MCF 10A (cell line): ENCODE measurements at regions not wholly inside any gene's neighbourhood (a gene's known extent, or its start where the extent isn't known, plus 50 kb on each side); places are given as distances from the start of the nearest gene placed in this dataset.

Source experiments
- BruUV-seq: library from RNA; stranded (reverse); fragments of 400-500 nt; replicated peaks from 2 replicates; lab custom pipeline; 2021; lab: Mats Ljungman, UMichigan
- CTCF ChIA-PET: fragments of 300-600 bp; sonication (Branson Sonifier 250); formaldehyde crosslinking; extraction: SDS; loops from one replicate; lab custom pipeline; 2021; ENCODE audit warnings: antibody characterized with exemption, inconsistent platforms; lab: Yijun Ruan, JAX
- POLR2A ChIA-PET: fragments of 300-600, 350-650 bp; sonication (Branson Sonifier 250); formaldehyde crosslinking; extraction: SDS; loops from one replicate; lab custom pipeline; 2020; ENCODE audit warnings: antibody characterized with exemption, inconsistent platforms; lab: Yijun Ruan, JAX
- DNase-seq: peaks from one replicate; pipeline ENCODE4 v3.0.0-alpha.2; 2018; ENCODE audit not compliant: unreplicated experiment
- H3K27ac Mint-ChIP-seq: one replicate; pipeline ENCODE4 v1.8.0; 2022; ENCODE audit warnings: mild to moderate bottlenecking, low read depth, mixed read lengths; ENCODE audit not compliant: unreplicated experiment
- H3K27me3 Mint-ChIP-seq: one replicate; pipeline ENCODE4 v1.8.0; 2022; ENCODE audit warnings: mixed read lengths; ENCODE audit not compliant: insufficient read depth, unreplicated experiment
- H3K36me3 Mint-ChIP-seq: one replicate; pipeline ENCODE4 v1.8.0; 2022; ENCODE audit warnings: mild to moderate bottlenecking, moderate library complexity, mixed read lengths; ENCODE audit not compliant: insufficient read depth, unreplicated experiment
- H3K4me1 Mint-ChIP-seq: one replicate; pipeline ENCODE4 v1.8.0; 2022; ENCODE audit warnings: mixed read lengths; ENCODE audit not compliant: insufficient read depth, unreplicated experiment
- H3K4me3 Mint-ChIP-seq: one replicate; pipeline ENCODE4 v1.8.0; 2022; ENCODE audit warnings: mild to moderate bottlenecking, moderate library complexity, mixed read lengths; ENCODE audit not compliant: unreplicated experiment
- H3K9me3 Mint-ChIP-seq: one replicate; pipeline ENCODE4 v1.8.0; 2022; ENCODE audit warnings: mixed read lengths; ENCODE audit not compliant: unreplicated experiment
- intact Hi-C: fragments of 100-400 bp; cut with micrococcal nuclease; formaldehyde crosslinking; loops from 2 replicates; pipeline ENCODE4 v1.14.1; 2022
- TF ChIP-seq, protein P1 (sequence below): fragments of 200-600 bp; IDR thresholded peaks from one replicate; pipeline ENCODE4 v1.8.0; 2022; ENCODE audit warnings: antibody characterized with exemption, mild to moderate bottlenecking; ENCODE audit not compliant: unreplicated experiment

DNA sequence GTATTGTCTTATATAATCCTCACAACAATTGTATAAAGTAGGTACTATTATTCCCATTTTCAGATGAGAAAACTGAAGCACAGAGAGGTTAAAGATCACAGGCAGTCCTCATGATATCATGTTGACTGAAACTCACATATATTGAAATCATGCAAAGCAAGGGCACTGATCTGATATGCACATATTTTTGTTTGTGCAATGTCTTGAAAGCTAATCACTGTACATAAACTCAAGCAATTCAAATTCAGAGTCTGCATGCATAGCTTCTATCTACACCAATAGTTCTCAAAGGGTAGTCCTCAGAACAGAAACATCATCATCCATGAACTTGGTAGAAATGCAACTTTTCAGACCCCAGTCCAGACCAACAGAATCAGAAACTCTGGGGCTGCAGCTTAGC is 119.2 kb upstream of the STT3B start:
- TF ChIP-seq, protein P1, sequence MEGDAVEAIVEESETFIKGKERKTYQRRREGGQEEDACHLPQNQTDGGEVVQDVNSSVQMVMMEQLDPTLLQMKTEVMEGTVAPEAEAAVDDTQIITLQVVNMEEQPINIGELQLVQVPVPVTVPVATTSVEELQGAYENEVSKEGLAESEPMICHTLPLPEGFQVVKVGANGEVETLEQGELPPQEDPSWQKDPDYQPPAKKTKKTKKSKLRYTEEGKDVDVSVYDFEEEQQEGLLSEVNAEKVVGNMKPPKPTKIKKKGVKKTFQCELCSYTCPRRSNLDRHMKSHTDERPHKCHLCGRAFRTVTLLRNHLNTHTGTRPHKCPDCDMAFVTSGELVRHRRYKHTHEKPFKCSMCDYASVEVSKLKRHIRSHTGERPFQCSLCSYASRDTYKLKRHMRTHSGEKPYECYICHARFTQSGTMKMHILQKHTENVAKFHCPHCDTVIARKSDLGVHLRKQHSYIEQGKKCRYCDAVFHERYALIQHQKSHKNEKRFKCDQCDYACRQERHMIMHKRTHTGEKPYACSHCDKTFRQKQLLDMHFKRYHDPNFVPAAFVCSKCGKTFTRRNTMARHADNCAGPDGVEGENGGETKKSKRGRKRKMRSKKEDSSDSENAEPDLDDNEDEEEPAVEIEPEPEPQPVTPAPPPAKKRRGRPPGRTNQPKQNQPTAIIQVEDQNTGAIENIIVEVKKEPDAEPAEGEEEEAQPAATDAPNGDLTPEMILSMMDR: no peak
- Mint-ChIP-seq H3K4me1 (no peaks in the 10 kb centered on the region), H3K27ac (no peak overlapping the region), H3K9me3 (no peaks in the 10 kb centered on the region), H3K4me3 (no peak overlapping the region), H3K27me3 (no peaks in the 10 kb centered on the region), H3K36me3 (no peaks in the 10 kb centered on the region)
- CTCF ChIA-PET: no interaction called here
- POLR2A ChIA-PET: interaction anchor here (1.7 kb wide), 1 partner anchor 9 kb away, joined by 4 read pairs; no protein-coding TSS in a partner anchor
- DNase-seq: no peak
- intact Hi-C loops: no loop called here
- no TSS peak for BruUV-seq

DNA sequence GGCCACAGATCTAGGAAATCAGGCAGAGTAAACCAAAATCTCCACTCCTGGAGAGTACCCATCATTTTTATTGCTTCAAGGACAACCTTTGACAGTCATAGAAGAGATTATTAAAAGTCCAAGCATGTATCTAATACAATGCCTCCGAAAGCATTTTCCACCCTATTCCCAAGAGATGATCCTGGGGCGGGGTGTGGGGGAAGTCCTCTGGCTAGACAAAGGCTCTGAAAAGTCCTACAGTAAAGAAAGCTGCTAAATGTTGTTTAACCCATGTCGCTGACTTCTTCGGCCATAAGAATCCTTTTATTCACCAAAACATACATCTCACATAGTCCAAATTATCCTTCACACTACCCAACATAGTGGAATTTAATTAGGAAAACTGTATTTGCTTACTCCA is 115.7 kb upstream of the STT3B start:
- intact Hi-C loops: no loop called here
- no peaks in the 10 kb centered on the region for H3K36me3 Mint-ChIP-seq

DNA sequence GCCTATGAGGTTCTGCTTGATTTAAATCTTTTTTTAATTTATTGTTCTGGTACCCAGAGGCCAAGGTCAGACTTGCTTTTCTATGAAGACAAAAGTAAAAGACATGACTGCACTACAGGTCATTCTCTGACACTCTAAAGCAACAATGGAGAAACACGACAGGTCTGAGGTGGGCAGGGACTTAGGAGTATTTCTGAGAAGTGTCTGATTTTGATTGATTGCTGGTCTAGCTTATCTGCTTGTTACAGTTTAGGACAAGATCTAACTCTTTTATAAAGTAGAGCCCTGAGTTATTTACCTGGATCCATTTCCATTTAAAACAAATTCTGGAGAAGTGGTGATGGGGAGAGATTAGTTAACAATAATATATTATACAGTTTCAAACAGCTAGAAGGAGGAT is 115.2 kb upstream of the STT3B start:
- intact Hi-C loops: no loop called here
- ChIA-PET CTCF (no interaction called here), POLR2A (no interaction called here)
- H3K36me3 Mint-ChIP-seq: no peaks in the 10 kb centered on the region
- no peak overlapping the region for H3K27ac Mint-ChIP-seq
- no peaks in the 10 kb centered on the region for H3K27me3 Mint-ChIP-seq
- H3K4me1 Mint-ChIP-seq: no peaks in the 10 kb centered on the region
- no peak for DNase-seq
- no peaks in the 10 kb centered on the region for H3K9me3 Mint-ChIP-seq
- H3K4me3 Mint-ChIP-seq: no peak overlapping the region
- TF ChIP-seq, protein P1: no peak
- BruUV-seq: no TSS peak

More for the DNA sequence above, 115.7 kb upstream of the STT3B start:
- no TSS peak for BruUV-seq
- Mint-ChIP-seq H3K27ac (no peak overlapping the region), H3K4me1 (no peaks in the 10 kb centered on the region), H3K4me3 (no peak overlapping the region), H3K9me3 (no peaks in the 10 kb centered on the region), H3K27me3 (no peaks in the 10 kb centered on the region)
- DNase-seq: no peak
- CTCF ChIA-PET: no interaction called here
- POLR2A ChIA-PET: no interaction called here
- TF ChIP-seq, protein P1: no peak

DNA sequence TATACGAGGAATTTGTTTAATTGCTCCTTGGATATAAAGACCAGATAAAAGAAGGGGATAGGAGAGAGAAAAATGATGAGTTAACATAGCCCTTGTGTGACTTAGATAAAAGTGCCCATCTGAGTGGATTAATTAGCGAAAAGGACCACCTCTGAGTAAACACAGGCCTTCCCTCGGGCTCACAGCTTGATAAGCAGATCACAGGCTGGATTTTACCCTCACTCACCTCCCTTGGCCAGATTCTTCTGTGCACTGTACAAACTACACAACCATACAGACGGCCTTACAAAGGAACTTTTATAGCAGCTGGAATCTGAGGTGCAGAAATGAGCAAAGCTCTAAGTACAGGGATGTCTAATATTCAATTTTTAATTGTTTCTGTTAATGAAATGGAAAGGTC is 112.4 kb upstream of the STT3B start:
- no peak overlapping the region for H3K4me3 Mint-ChIP-seq
- CTCF ChIA-PET: no interaction called here
- intact Hi-C loops: no loop called here

More for the DNA sequence above, 112.4 kb upstream of the STT3B start:
- Mint-ChIP-seq H3K27me3 (no peaks in the 10 kb centered on the region), H3K4me1 (no peaks in the 10 kb centered on the region), H3K36me3 (no peaks in the 10 kb centered on the region), H3K9me3 (no peaks in the 10 kb centered on the region), H3K27ac (no peak overlapping the region)
- TF ChIP-seq, protein P1: no peak
- no peak for DNase-seq
- POLR2A ChIA-PET: no interaction called here
- no TSS peak for BruUV-seq
